Stimulated activated CD4-positive, alpha-beta T cell treated with anti-CD3 and anti-CD28 coated beads, Interleukin-1b, Interleukin-23, amount 100 ng/mL, for 4 hours (primary cell): ENCODE measurements at regions not wholly inside any gene's neighbourhood (a gene's known extent, or its start where the extent isn't known, plus 50 kb on each side); places are given as distances from the start of the nearest gene placed in this dataset.
A peak's percentile ranks its signal among the peaks of the same experiment; 100 is the strongest.

Experiments used
- DNase-seq, 2 donors: peaks; one replicate each; pipeline ENCODE4 v3.0.0-alpha.2; 2020; ENCODE audit warnings: low read depth in 2 of 2

- no peak for DNase-seq
Observed at GRCh38 chr3:56985460-56985859, 75.0 kb upstream of the SPATA12 start.

GRCh38 chr3:56983427-56983826 is 77.0 kb upstream of the SPATA12 start:
- DNase-seq: no peak

- no peak for DNase-seq
Observed at GRCh38 chr3:56981445-56982230, 78.8 kb upstream of the SPATA12 start.

GRCh38 chr3:56980798-56981390 is 79.6 kb upstream of the SPATA12 start:
- DNase-seq: peak; percentile 9 to 27

GRCh38 chr3:56980243-56980642 is 80.2 kb upstream of the SPATA12 start:
- no peak for DNase-seq

- no peak for DNase-seq
Observed at GRCh38 chr3:56979791-56980190, 80.7 kb upstream of the SPATA12 start.

GRCh38 chr3:56977561-56977889 is 82.9 kb upstream of the SPATA12 start:
- DNase-seq: no peak

GRCh38 chr3:56976651-56977560 is 83.6 kb upstream of the SPATA12 start:
- DNase-seq: no peak

GRCh38 chr3:56975567-56975966 is 84.9 kb upstream of the SPATA12 start:
- no peak for DNase-seq

GRCh38 chr3:56974247-56974930 is 86.1 kb upstream of the SPATA12 start:
- no peak for DNase-seq

GRCh38 chr3:56971816-56972215 is 88.6 kb upstream of the SPATA12 start:
- DNase-seq: no peak

- DNase-seq: no peak
Observed at GRCh38 chr3:56971261-56971660, 89.2 kb upstream of the SPATA12 start.

- no peak for DNase-seq
Observed at GRCh38 chr3:56970461-56970879, 90.0 kb upstream of the SPATA12 start.

- DNase-seq: no peak
Observed at GRCh38 chr3:56969851-56970250, 90.6 kb upstream of the SPATA12 start.

GRCh38 chr3:56966509-56966908 is 94.0 kb upstream of the SPATA12 start:
- no peak for DNase-seq

- DNase-seq: no peak
Observed at GRCh38 chr3:56966104-56966503, 94.4 kb upstream of the SPATA12 start.

GRCh38 chr3:56962922-56963321 is 97.5 kb upstream of the SPATA12 start:
- no peak for DNase-seq

- DNase-seq: no peak
Observed at GRCh38 chr3:56962206-56962605, 98.3 kb upstream of the SPATA12 start.

- no peak for DNase-seq
Observed at GRCh38 chr3:56960234-56960917, 100.1 kb upstream of the SPATA12 start.

GRCh38 chr3:56958879-56959278 is 101.6 kb upstream of the SPATA12 start:
- no peak for DNase-seq

- DNase-seq: no peak
Observed at GRCh38 chr3:56957522-56957921, 102.9 kb upstream of the SPATA12 start.
